ENCODE measurements at regions not wholly inside any gene's neighbourhood (a gene's known extent, or its start where the extent isn't known, plus 50 kb on each side); places are given as distances from the start of the nearest gene placed in this dataset.

DNA sequence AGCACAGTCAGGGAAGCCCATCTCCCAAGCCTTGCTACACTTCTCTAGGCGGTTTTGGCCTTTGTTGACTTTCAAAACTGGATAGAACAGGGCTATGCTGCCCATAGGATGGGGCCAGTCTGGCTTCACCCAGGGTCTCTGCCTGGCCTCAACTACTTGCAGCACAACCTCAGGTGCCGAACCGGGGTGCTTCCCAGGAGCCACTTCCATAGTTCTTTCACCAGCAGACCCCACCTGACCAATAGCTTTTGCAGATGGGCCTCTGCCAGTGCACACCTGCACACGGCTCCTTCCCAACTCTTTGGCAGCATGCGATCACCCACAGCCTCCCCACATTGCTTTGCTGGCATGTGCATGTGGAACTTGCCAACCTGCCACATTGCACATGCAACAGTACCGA, 331.6 kb downstream of the CPS1 start (continued):
- no peak for TF ChIP-seq ZBTB33 (IDR thresholded peaks at IDR 0.05)
- no peak for TF ChIP-seq FOXA2 (IDR thresholded peaks at IDR 0.05)
- TF ChIP-seq JUND (IDR thresholded peaks at IDR 0.05): no peak
- TF ChIP-seq SP1 (IDR thresholded peaks at IDR 0.05): no peak
- TF ChIP-seq NR2F2 (IDR thresholded peaks at IDR 0.05): no peak
- TF ChIP-seq, protein P1, sequence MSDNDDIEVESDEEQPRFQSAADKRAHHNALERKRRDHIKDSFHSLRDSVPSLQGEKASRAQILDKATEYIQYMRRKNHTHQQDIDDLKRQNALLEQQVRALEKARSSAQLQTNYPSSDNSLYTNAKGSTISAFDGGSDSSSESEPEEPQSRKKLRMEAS (IDR thresholded peaks at IDR 0.05): no peak

GRCh38 chr2:210895132-210895531, 338.7 kb downstream of the CPS1 start:
- TF ChIP-seq RXRA (IDR thresholded peaks at IDR 0.05) (no peak), RAD21 (IDR thresholded peaks at IDR 0.05) (peak in 1 of 2 donors; percentile 16), HNF4G (IDR thresholded peaks at IDR 0.05) (no peak), EGR1 (IDR thresholded peaks at IDR 0.05; ENCODE audit: low read depth in 2 of 2) (no peak)
- DNase-seq (ENCODE audit: low spot score): no peak
- H3K4me3 ChIP-seq (ENCODE audit: low read depth in 1 of 3, low read length in 3 of 3): no peak overlapping the region

GRCh38 chr2:210899131-210899530, 342.7 kb downstream of the CPS1 start:
- TF ChIP-seq JUND (IDR thresholded peaks at IDR 0.05) (no peak), YY1 (IDR thresholded peaks at IDR 0.05) (no peak), REST (IDR thresholded peaks at IDR 0.05) (no peak), FOXA1 (IDR thresholded peaks at IDR 0.05) (no peak), EGR1 (IDR thresholded peaks at IDR 0.05; ENCODE audit: low read depth in 2 of 2) (no peak), RAD21 (IDR thresholded peaks at IDR 0.05) (no peak), SP1 (IDR thresholded peaks at IDR 0.05) (no peak), TAF1 (conservative IDR thresholded peaks at IDR 0.05) (no peak), GABPA (IDR thresholded peaks at IDR 0.05 in 1 of 2, conservative IDR thresholded peaks at IDR 0.05 in 1 of 2) (no peak), RXRA (IDR thresholded peaks at IDR 0.05) (no peak), NR2F2 (IDR thresholded peaks at IDR 0.05) (no peak), HNF4A (conservative IDR thresholded peaks at IDR 0.05) (no peak), HNF4G (IDR thresholded peaks at IDR 0.05) (no peak), FOXA2 (IDR thresholded peaks at IDR 0.05) (no peak), ATF3 (IDR thresholded peaks at IDR 0.05) (no peak)
- TF ChIP-seq, protein P1 (IDR thresholded peaks at IDR 0.05): no peak
- Histone ChIP-seq H3K36me3 (ENCODE audit: control insufficient read depth in 4 of 4, insufficient read depth in 3 of 4, low read depth in 1 of 4, low read length in 3 of 4) (no peaks in the 10 kb centered on the region), H3K27me3 (ENCODE audit: control insufficient read depth in 4 of 4, insufficient read depth in 4 of 4, low read length in 3 of 4) (peaks cover 0 to 2% (median 0%) of the 10 kb centered on the region in 4 donors), H3K9me3 (ENCODE audit: control insufficient read depth in 4 of 4, low read length in 3 of 4) (no peaks in the 10 kb centered on the region), H3K4me3 (ENCODE audit: low read depth in 1 of 3, low read length in 3 of 3) (no peak overlapping the region), H3K27ac (ENCODE audit: low read depth in 1 of 2, low read length in 2 of 2) (no peak overlapping the region), H3K9ac (ENCODE audit: low read depth in 1 of 2, low read length in 2 of 2) (no peak overlapping the region), H3K4me1 (ENCODE audit: control insufficient read depth in 4 of 4, insufficient read depth in 4 of 4, low read length in 3 of 4) (no peaks in the 10 kb centered on the region)
- DNase-seq (ENCODE audit: low spot score): no peak
- 54% methylated on average over 3 of the region's 3 CpGs for WGBS

More at GRCh38 chr2:210895132-210895531, 338.7 kb downstream of the CPS1 start:
- Histone ChIP-seq H3K27me3 (ENCODE audit: control insufficient read depth in 4 of 4, insufficient read depth in 4 of 4, low read length in 3 of 4) (peaks cover 0 to 2% (median 0%) of the 10 kb centered on the region in 4 donors), H3K4me1 (ENCODE audit: control insufficient read depth in 4 of 4, insufficient read depth in 4 of 4, low read length in 3 of 4) (no peaks in the 10 kb centered on the region), H3K9ac (ENCODE audit: low read depth in 1 of 2, low read length in 2 of 2) (no peak overlapping the region), H3K9me3 (ENCODE audit: control insufficient read depth in 4 of 4, low read length in 3 of 4) (no peaks in the 10 kb centered on the region), H3K27ac (ENCODE audit: low read depth in 1 of 2, low read length in 2 of 2) (no peak overlapping the region), H3K36me3 (ENCODE audit: control insufficient read depth in 4 of 4, insufficient read depth in 3 of 4, low read depth in 1 of 4, low read length in 3 of 4) (no peaks in the 10 kb centered on the region)
- 82% methylated on average over 5 of the region's 5 CpGs for WGBS

All from liver (tissue), 7 donors.